Liver (tissue), 8 donors: ENCODE measurements at regions not wholly inside any gene's neighbourhood (a gene's known extent, or its start where the extent isn't known, plus 50 kb on each side); places are given as distances from the start of the nearest gene placed in this dataset.

Experiments
- DNase-seq: peaks from one replicate; pipeline ENCODE4 v3.0.0-alpha.2; 2017; ENCODE audit warnings: low spot score
- H3K27ac ChIP-seq, 2 donors: one replicate each; pipeline ENCODE4 v1.7.0; 2013; ENCODE audit warnings: inconsistent platforms in 2 of 2, low read length in 2 of 2, control low read depth in 1 of 2, low read depth in 1 of 2, mild to moderate bottlenecking in 1 of 2
- H3K27me3 ChIP-seq, 4 donors: one replicate each; pipeline versions ENCODE4 v1.6.1 to v1.7.0; 2013; ENCODE audit warnings: low read length in 3 of 4, inconsistent platforms in 1 of 4, mild to moderate bottlenecking in 1 of 4, moderate library complexity in 1 of 4; ENCODE audit not compliant: control insufficient read depth in 4 of 4, insufficient read depth in 4 of 4
- H3K36me3 ChIP-seq, 4 donors: one replicate each; pipeline versions ENCODE4 v1.6.1 to v1.7.0; 2013; ENCODE audit warnings: low read length in 3 of 4, mild to moderate bottlenecking in 3 of 4, low read depth in 1 of 4, moderate library complexity in 1 of 4; ENCODE audit not compliant: control insufficient read depth in 4 of 4, insufficient read depth in 3 of 4
- H3K4me1 ChIP-seq, 4 donors: one replicate each; pipeline versions ENCODE4 v1.6.1 to v1.7.0; 2013; ENCODE audit warnings: low read length in 3 of 4, mild to moderate bottlenecking in 3 of 4, moderate library complexity in 1 of 4; ENCODE audit not compliant: control insufficient read depth in 4 of 4, insufficient read depth in 4 of 4
- H3K4me3 ChIP-seq, 3 donors: one replicate each; pipeline versions ENCODE4 v1.6.1 to v1.7.0; 2013; ENCODE audit warnings: low read length in 3 of 3, control low read depth in 1 of 3, low read depth in 1 of 3, mild to moderate bottlenecking in 1 of 3
- H3K9ac ChIP-seq, 2 donors: one replicate each; pipeline ENCODE4 v1.7.0; 2013; ENCODE audit warnings: low read length in 2 of 2, mild to moderate bottlenecking in 2 of 2, moderate library complexity in 2 of 2, control low read depth in 1 of 2, low read depth in 1 of 2
- H3K9me3 ChIP-seq, 4 donors: one replicate each; pipeline versions ENCODE4 v1.6.1 to v1.7.0; 2013; ENCODE audit warnings: low read length in 3 of 4; ENCODE audit not compliant: control insufficient read depth in 4 of 4
- EGR1 ChIP-seq, 2 donors: IDR thresholded peaks; 2 replicates each; pipeline ENCODE4 v1.6.1; 2016 to 2018; ENCODE audit warnings: antibody characterized with exemption in 2 of 2, low read depth in 2 of 2
- FOXA1 ChIP-seq: IDR thresholded peaks from 2 replicates; pipeline ENCODE4 v1.6.1; 2016; ENCODE audit warnings: antibody characterized with exemption
- FOXA2 ChIP-seq: IDR thresholded peaks from 2 replicates; pipeline ENCODE4 v1.6.1; 2016; ENCODE audit warnings: antibody characterized with exemption
- GABPA ChIP-seq, 2 donors: IDR thresholded peaks in 1 of 2; conservative IDR thresholded peaks in 1 of 2; 2 replicates each; pipeline ENCODE4 v1.6.1; 2016; ENCODE audit warnings: antibody characterized with exemption in 2 of 2, mild to moderate bottlenecking in 1 of 2, moderate library complexity in 1 of 2
- HNF4A ChIP-seq, 2 donors: conservative IDR thresholded peaks; 2 replicates each; pipeline ENCODE4 v1.6.1; 2016; ENCODE audit warnings: antibody characterized with exemption in 2 of 2, mild to moderate bottlenecking in 2 of 2
- HNF4G ChIP-seq: IDR thresholded peaks from 2 replicates; pipeline ENCODE4 v1.6.1; 2016; ENCODE audit warnings: antibody characterized with exemption
- JUND ChIP-seq, 2 donors: IDR thresholded peaks; 2 replicates each; pipeline ENCODE4 v1.6.1; 2016; ENCODE audit warnings: antibody characterized with exemption in 2 of 2
- NR2F2 ChIP-seq: IDR thresholded peaks from 2 replicates; pipeline ENCODE4 v1.6.1; 2016; ENCODE audit warnings: antibody characterized with exemption
- RAD21 ChIP-seq, 2 donors: IDR thresholded peaks; 2 replicates each; pipeline ENCODE4 v1.6.1; 2016; ENCODE audit warnings: antibody characterized with exemption in 2 of 2, mild to moderate bottlenecking in 2 of 2
- RXRA ChIP-seq, 2 donors: IDR thresholded peaks; 2 replicates each; pipeline ENCODE4 v1.6.1; 2017 to 2018; ENCODE audit warnings: antibody characterized with exemption in 2 of 2, mild to moderate bottlenecking in 1 of 2
- SP1 ChIP-seq: IDR thresholded peaks from 2 replicates; pipeline ENCODE4 v1.6.1; 2018; ENCODE audit warnings: antibody characterized with exemption, mild to moderate bottlenecking
- YY1 ChIP-seq: IDR thresholded peaks from 2 replicates; pipeline ENCODE4 v1.6.1; 2016; ENCODE audit warnings: antibody characterized with exemption, mild to moderate bottlenecking
- WGBS: extraction: QIAGEN DNeasy Blood & Tissue Kit; methylation state at CpG from one replicate; pipeline ENCODE4 v1.1.7; 2013; 5-methylcytosine and 5-hydroxymethylcytosine counted together
- TF ChIP-seq, protein P1 (sequence below): IDR thresholded peaks from 2 replicates; pipeline ENCODE4 v1.6.1; 2016; ENCODE audit warnings: antibody characterized with exemption
- TF ChIP-seq, protein P2 (sequence below): fragments of 150-350 bp; IDR thresholded peaks from 2 replicates; pipeline ENCODE4 v1.5.1; 2017; ENCODE audit warnings: improper control_type of control experiment, low read depth, low read length; ENCODE audit not compliant: missing input control
- TF ChIP-seq, protein P3 (sequence below): IDR thresholded peaks from 2 replicates; pipeline ENCODE4 v1.6.1; 2016; ENCODE audit warnings: antibody characterized with exemption, mild to moderate bottlenecking
- TF ChIP-seq, protein P4 (sequence below): IDR thresholded peaks from 2 replicates; pipeline ENCODE4 v1.6.1; 2016; ENCODE audit warnings: antibody characterized with exemption
- TF ChIP-seq, protein P5 (sequence below): IDR thresholded peaks from 2 replicates; pipeline ENCODE4 v1.6.1; 2016; ENCODE audit warnings: antibody characterized with exemption
- donor health status: healthy.
- donor health status: healthy.
- donor health status: healthy.
- donor health status: healthy.
- donor health status: healthy.

DNA sequence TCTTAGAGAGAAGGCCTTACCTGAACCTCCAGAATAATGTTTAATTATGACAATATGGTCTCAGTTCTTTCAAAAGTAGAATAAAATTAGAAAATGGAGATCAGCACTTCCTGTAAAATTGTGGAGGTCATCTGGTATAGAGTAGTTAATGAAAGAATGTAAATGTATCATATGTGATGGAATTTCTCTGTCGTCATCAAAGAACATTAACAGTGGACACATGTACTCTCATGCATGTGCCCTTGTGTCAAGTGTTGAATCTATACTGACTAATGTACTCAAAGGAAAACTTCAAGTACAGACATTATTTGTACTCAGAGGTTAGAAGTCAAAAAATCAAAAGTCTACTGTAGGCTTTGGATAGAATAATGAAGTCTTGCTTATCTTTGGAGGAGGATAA, 129.2 kb upstream of the MYOCD start:
- Histone ChIP-seq H3K9me3 (no peaks in the 10 kb centered on the region), H3K4me1 (no peaks in the 10 kb centered on the region), H3K27ac (no peak overlapping the region), H3K36me3 (no peaks in the 10 kb centered on the region), H3K27me3 (no peaks in the 10 kb centered on the region), H3K4me3 (no peak overlapping the region), H3K9ac (no peak overlapping the region)
- 84% methylated on average over 1 of the region's 1 CpG for WGBS
- TF ChIP-seq, protein P1, sequence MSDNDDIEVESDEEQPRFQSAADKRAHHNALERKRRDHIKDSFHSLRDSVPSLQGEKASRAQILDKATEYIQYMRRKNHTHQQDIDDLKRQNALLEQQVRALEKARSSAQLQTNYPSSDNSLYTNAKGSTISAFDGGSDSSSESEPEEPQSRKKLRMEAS, result no peak
- TF ChIP-seq RXRA (IDR thresholded peaks at IDR 0.05) (no peak), FOXA1 (no peak), GABPA (IDR thresholded peaks at IDR 0.05 in 1 of 2, conservative IDR thresholded peaks at IDR 0.05 in 1 of 2) (no peak), SP1 (no peak), YY1 (no peak), EGR1 (IDR thresholded peaks at IDR 0.05; ENCODE audit: low read depth in 2 of 2) (no peak), JUND (IDR thresholded peaks at IDR 0.05) (no peak), FOXA2 (no peak), RAD21 (IDR thresholded peaks at IDR 0.05) (no peak), HNF4A (conservative IDR thresholded peaks at IDR 0.05) (no peak), HNF4G (no peak), NR2F2 (no peak)
- TF ChIP-seq, protein P2, sequence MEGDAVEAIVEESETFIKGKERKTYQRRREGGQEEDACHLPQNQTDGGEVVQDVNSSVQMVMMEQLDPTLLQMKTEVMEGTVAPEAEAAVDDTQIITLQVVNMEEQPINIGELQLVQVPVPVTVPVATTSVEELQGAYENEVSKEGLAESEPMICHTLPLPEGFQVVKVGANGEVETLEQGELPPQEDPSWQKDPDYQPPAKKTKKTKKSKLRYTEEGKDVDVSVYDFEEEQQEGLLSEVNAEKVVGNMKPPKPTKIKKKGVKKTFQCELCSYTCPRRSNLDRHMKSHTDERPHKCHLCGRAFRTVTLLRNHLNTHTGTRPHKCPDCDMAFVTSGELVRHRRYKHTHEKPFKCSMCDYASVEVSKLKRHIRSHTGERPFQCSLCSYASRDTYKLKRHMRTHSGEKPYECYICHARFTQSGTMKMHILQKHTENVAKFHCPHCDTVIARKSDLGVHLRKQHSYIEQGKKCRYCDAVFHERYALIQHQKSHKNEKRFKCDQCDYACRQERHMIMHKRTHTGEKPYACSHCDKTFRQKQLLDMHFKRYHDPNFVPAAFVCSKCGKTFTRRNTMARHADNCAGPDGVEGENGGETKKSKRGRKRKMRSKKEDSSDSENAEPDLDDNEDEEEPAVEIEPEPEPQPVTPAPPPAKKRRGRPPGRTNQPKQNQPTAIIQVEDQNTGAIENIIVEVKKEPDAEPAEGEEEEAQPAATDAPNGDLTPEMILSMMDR, result no peak
- TF ChIP-seq, protein P3, sequence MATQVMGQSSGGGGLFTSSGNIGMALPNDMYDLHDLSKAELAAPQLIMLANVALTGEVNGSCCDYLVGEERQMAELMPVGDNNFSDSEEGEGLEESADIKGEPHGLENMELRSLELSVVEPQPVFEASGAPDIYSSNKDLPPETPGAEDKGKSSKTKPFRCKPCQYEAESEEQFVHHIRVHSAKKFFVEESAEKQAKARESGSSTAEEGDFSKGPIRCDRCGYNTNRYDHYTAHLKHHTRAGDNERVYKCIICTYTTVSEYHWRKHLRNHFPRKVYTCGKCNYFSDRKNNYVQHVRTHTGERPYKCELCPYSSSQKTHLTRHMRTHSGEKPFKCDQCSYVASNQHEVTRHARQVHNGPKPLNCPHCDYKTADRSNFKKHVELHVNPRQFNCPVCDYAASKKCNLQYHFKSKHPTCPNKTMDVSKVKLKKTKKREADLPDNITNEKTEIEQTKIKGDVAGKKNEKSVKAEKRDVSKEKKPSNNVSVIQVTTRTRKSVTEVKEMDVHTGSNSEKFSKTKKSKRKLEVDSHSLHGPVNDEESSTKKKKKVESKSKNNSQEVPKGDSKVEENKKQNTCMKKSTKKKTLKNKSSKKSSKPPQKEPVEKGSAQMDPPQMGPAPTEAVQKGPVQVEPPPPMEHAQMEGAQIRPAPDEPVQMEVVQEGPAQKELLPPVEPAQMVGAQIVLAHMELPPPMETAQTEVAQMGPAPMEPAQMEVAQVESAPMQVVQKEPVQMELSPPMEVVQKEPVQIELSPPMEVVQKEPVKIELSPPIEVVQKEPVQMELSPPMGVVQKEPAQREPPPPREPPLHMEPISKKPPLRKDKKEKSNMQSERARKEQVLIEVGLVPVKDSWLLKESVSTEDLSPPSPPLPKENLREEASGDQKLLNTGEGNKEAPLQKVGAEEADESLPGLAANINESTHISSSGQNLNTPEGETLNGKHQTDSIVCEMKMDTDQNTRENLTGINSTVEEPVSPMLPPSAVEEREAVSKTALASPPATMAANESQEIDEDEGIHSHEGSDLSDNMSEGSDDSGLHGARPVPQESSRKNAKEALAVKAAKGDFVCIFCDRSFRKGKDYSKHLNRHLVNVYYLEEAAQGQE, result no peak
- TF ChIP-seq, protein P4, sequence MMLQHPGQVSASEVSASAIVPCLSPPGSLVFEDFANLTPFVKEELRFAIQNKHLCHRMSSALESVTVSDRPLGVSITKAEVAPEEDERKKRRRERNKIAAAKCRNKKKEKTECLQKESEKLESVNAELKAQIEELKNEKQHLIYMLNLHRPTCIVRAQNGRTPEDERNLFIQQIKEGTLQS, result no peak
- TF ChIP-seq, protein P5, sequence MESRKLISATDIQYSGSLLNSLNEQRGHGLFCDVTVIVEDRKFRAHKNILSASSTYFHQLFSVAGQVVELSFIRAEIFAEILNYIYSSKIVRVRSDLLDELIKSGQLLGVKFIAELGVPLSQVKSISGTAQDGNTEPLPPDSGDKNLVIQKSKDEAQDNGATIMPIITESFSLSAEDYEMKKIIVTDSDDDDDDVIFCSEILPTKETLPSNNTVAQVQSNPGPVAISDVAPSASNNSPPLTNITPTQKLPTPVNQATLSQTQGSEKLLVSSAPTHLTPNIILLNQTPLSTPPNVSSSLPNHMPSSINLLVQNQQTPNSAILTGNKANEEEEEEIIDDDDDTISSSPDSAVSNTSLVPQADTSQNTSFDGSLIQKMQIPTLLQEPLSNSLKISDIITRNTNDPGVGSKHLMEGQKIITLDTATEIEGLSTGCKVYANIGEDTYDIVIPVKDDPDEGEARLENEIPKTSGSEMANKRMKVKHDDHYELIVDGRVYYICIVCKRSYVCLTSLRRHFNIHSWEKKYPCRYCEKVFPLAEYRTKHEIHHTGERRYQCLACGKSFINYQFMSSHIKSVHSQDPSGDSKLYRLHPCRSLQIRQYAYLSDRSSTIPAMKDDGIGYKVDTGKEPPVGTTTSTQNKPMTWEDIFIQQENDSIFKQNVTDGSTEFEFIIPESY, result no peak
- DNase-seq, result no peak

DNA sequence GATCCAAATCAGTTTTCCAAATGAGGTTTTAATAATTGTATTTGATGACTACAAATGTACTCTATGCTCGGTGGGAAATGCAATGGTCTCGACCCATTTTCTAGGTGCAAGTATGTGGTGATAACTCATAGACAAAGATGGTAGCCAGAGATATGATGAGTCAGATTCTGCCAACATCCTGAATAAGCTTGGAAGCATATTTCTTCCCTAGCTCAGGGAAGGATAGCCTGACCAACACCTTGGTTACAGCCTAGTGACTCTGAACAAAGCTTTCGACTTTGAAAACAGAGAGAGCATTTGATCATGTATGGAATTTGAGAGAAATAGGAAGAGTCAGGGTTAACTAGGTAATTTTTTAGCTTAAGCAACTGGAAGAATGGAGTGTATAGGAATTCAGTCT, 128.3 kb upstream of the MYOCD start:
- no peaks in the 10 kb centered on the region for H3K4me1 ChIP-seq
- TF ChIP-seq FOXA1, result no peak
- TF ChIP-seq, protein P3, result no peak
- TF ChIP-seq FOXA2, result no peak
- TF ChIP-seq NR2F2, result no peak
- TF ChIP-seq, protein P1, result no peak
- TF ChIP-seq, protein P5, result no peak
- no peak for TF ChIP-seq JUND (IDR thresholded peaks at IDR 0.05)
- TF ChIP-seq RXRA (IDR thresholded peaks at IDR 0.05), result no peak
- TF ChIP-seq GABPA (IDR thresholded peaks at IDR 0.05 in 1 of 2, conservative IDR thresholded peaks at IDR 0.05 in 1 of 2), result no peak
- TF ChIP-seq EGR1 (IDR thresholded peaks at IDR 0.05; ENCODE audit: low read depth in 2 of 2), result no peak
- no peak overlapping the region for H3K4me3 ChIP-seq
- 79% methylated on average over 3 of the region's 3 CpGs for WGBS
- H3K27ac ChIP-seq, result no peak overlapping the region
- H3K36me3 ChIP-seq, result no peaks in the 10 kb centered on the region
- no peaks in the 10 kb centered on the region for H3K27me3 ChIP-seq
- no peaks in the 10 kb centered on the region for H3K9me3 ChIP-seq
- DNase-seq, result no peak
- no peak overlapping the region for H3K9ac ChIP-seq
